T-helper 2 cell treated with Interferon-gamma antibody and Interleukin-4, amounts not matched to agents 5 μg/mL and 100 μg/mL, for 36 hours (primary cell): ENCODE measurements at regions not wholly inside any gene's neighbourhood (a gene's known extent, or its start where the extent isn't known, plus 50 kb on each side); places are given as distances from the start of the nearest gene placed in this dataset.
A peak's percentile ranks its signal among the peaks of the same experiment; 100 is the strongest.

Source experiments
- DNase-seq: peaks from one replicate; pipeline ENCODE4 v3.0.0; 2021; ENCODE audit warnings: low spot score
- H3K27ac Mint-ChIP-seq: one replicate; pipeline ENCODE4 v1.8.0; 2021; ENCODE audit warnings: mild to moderate bottlenecking, mixed read lengths
- H3K27me3 Mint-ChIP-seq: one replicate; pipeline ENCODE4 v1.8.0; 2021; ENCODE audit warnings: low read depth, mixed read lengths
- H3K36me3 Mint-ChIP-seq: one replicate; pipeline ENCODE4 v1.8.0; 2021; ENCODE audit warnings: low read depth, mixed read lengths
- H3K4me1 Mint-ChIP-seq: one replicate; pipeline ENCODE4 v1.8.0; 2021; ENCODE audit warnings: low read depth, mixed read lengths
- H3K4me3 Mint-ChIP-seq: one replicate; pipeline ENCODE4 v1.8.0; 2022; ENCODE audit warnings: mild to moderate bottlenecking, moderate library complexity, mixed read lengths
- H3K9me3 Mint-ChIP-seq: one replicate; pipeline ENCODE4 v1.8.0; 2021; ENCODE audit warnings: mixed read lengths

DNA sequence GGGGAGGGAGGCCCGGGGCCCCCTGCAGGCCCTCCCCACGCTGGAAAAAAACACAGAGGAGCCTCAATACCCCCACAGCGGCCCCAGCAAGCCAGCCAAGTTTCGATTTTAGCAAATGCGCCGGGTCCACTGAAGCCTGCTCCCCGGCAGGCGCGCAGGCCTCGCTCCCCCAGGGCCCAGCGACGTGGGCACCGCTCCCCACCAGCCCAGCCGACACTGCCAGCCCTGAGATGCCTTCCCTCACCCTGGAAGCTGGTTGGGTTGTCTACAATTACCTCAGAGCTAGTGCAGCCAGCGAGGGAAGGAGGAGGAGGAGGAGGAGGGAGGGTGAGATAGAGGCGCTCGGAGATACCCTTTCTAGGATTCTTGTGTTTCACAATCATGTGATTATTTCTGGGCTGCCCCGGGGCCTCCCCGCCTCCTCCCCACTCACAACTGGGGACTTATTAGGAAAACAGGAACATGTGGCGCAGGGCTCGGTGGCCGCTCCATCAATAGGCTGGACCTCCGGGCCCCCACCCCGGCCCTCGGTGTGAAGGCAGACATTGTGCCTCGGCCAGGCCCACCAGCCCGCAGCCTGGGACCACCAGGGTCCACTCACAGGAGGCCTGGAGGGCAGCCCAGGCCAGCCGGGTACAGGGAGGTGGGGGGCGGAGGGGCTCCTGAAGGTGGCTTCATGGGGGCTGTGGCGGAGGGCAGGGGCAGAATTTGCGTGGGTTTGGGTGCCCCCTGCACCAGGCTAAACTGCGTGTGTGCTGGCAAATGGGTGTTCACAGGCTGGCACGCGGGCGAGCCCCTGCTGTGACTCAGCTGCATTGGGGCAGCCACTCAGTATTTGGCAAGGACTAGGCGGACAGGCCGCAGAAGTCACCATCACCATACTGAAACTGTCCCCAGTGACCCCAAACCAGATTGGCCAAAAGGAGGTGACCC lies 109.9 kb downstream of the NCOR2 start:
- peaks cover 30% of the 10 kb centered on the region for H3K36me3 Mint-ChIP-seq
- H3K27ac Mint-ChIP-seq = peak overlapping the region; percentile 78
- no peaks in the 10 kb centered on the region for H3K9me3 Mint-ChIP-seq
- H3K4me1 Mint-ChIP-seq = peaks cover 30% of the 10 kb centered on the region
- no peaks in the 10 kb centered on the region for H3K27me3 Mint-ChIP-seq
- DNase-seq = peak; percentile 59
- peak overlapping the region; percentile 82 for H3K4me3 Mint-ChIP-seq

GRCh38 chr12:124456652-124457152 lies 110.7 kb downstream of the NCOR2 start:
- peaks cover 29% of the 10 kb centered on the region for H3K4me1 Mint-ChIP-seq
- DNase-seq = peak; percentile 22
- H3K9me3 Mint-ChIP-seq = no peaks in the 10 kb centered on the region
- peak overlapping the region; percentile 78 for H3K27ac Mint-ChIP-seq
- H3K36me3 Mint-ChIP-seq = peaks cover 27% of the 10 kb centered on the region
- peak overlapping the region; percentile 82 for H3K4me3 Mint-ChIP-seq
- H3K27me3 Mint-ChIP-seq = no peaks in the 10 kb centered on the region

DNA sequence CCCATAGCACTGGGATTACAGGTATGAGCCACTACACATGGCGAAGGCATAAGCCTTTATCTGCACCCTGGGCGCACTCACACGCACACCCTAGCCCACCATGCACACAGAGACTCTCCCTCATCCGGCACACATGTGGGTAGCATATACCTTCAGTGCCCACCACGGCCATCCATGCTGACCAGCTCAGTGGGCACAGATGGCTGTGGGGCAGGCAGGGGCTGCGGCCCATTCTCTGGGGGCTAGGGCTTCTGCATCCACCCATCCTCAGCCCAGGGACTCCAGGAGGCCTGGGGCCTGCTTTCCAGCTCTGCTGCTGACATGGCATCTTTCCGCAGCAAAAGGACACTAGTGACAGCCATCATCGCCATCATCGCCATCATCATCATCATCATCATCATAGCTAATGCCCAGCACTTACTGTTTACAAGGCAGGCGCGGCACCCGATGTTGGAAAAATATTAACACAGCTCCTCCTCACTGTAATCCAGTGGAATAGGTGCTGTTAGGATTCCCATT lies 111.2 kb downstream of the NCOR2 start:
- peak overlapping the region; percentile 82 for H3K4me3 Mint-ChIP-seq
- H3K27me3 Mint-ChIP-seq = no peaks in the 10 kb centered on the region
- H3K9me3 Mint-ChIP-seq = no peaks in the 10 kb centered on the region
- H3K36me3 Mint-ChIP-seq = peaks cover 27% of the 10 kb centered on the region
- H3K27ac Mint-ChIP-seq = peak overlapping the region; percentile 47
- peaks cover 31% of the 10 kb centered on the region for H3K4me1 Mint-ChIP-seq
- DNase-seq = no peak

DNA sequence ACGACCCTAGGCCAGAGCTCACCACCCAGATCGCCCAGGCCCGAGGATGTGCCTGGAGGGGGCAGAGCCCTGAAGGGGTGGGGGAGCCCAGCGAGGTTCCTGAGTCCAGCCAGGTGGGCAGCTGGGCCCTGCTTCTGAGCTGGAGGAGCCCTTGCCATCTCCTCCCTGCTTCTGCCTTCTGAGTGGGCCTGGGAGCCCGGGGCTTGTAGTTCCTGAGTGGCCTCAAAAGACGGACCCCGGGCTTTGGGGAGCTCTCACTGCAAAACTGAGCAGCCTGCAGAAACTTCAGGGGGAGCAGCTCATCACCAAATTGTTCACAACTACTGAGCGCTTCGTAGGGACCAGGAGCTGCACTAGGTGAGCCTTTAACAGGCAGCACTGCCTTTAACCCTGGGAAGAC lies 112.1 kb downstream of the NCOR2 start:
- Mint-ChIP-seq H3K27ac (peak overlapping the region; percentile 88), H3K4me3 (no peak overlapping the region), H3K36me3 (peaks cover 28% of the 10 kb centered on the region), H3K4me1 (peaks cover 35% of the 10 kb centered on the region), H3K27me3 (no peaks in the 10 kb centered on the region), H3K9me3 (no peaks in the 10 kb centered on the region)
- DNase-seq = no peak

DNA sequence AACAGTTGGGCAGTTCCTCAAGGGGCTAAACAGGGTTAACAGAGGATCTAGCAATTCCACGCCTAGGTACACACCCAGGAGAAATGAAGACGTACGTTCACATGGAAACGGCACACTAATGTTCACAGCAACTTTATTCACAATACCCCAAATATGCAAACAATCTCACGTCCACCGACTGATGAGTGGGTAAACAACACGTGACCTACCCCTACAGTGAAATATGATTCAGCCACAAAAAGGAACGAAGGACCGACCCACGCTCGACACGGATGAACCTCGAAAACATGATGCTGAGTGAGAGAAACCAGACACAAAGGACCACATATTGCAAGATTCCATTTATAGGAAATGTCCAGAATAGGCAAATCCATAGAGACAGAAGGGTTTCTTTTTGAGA lies 112.7 kb downstream of the NCOR2 start:
- peaks cover 24% of the 10 kb centered on the region for H3K36me3 Mint-ChIP-seq
- no peaks in the 10 kb centered on the region for H3K9me3 Mint-ChIP-seq
- no peak for DNase-seq
- H3K4me1 Mint-ChIP-seq = peaks cover 36% of the 10 kb centered on the region
- peak overlapping the region; percentile 47 for H3K4me3 Mint-ChIP-seq
- H3K27me3 Mint-ChIP-seq = no peaks in the 10 kb centered on the region
- peak overlapping the region; percentile 88 for H3K27ac Mint-ChIP-seq

- H3K4me3 Mint-ChIP-seq = peak overlapping the region; percentile 74
- H3K4me1 Mint-ChIP-seq = peaks cover 36% of the 10 kb centered on the region
- peaks cover 20% of the 10 kb centered on the region for H3K36me3 Mint-ChIP-seq
- H3K27ac Mint-ChIP-seq = peak overlapping the region; percentile 90
- H3K9me3 Mint-ChIP-seq = no peaks in the 10 kb centered on the region
- no peaks in the 10 kb centered on the region for H3K27me3 Mint-ChIP-seq
- DNase-seq = no peak
These were observed 113.1 kb downstream of the NCOR2 start for GRCh38 chr12:124454352-124454725.

DNA sequence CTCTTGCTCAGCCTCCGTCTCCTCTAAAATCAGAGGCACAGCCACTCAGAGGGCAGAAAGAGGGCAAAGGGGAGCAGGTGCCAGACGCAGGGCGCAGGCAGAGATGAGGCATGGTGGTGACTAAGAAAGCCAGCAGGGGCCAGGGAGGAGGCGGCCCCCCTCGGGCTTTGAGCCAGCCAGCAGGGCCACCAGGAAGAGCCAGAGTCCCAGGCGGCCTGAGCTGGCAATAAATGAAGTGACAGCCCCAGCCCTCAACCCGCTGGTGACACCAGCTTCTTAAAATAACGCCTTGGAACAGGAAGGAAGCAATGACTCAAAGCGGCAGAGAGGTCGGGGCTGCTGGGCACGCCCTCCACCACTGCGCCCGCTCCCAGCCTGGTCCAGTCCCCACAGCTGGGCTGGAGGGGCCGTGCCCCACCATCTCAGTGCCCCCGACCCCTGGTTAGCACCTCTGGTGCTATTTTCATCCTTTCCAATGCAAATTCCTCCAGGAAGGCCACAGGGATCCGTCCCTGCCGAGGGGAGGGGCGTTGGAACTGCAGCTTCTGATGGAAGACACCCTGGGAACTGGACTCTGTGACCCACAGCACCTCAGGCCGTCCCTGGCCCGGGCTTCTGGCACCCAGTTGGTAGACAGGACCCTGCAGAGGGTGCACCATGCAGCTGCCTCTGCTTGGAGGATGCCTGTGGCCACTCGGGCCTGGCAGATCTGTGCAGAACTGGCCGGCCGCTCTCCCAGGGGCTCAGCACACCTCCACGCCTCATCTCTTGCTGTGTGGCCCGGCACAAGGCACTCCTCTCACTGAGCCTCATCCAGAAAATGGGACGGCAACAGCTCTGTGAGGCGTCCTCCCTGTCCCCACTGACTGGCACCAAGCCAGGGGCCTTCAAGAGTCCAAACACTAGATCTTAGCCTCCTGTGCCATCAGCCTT lies 113.7 kb downstream of the NCOR2 start:
- Mint-ChIP-seq H3K9me3 (no peaks in the 10 kb centered on the region), H3K27ac (peak overlapping the region; percentile 90), H3K4me1 (peaks cover 33% of the 10 kb centered on the region), H3K27me3 (no peaks in the 10 kb centered on the region), H3K4me3 (peak overlapping the region; percentile 74), H3K36me3 (peaks cover 20% of the 10 kb centered on the region)
- peak; percentile 86 for DNase-seq

DNA sequence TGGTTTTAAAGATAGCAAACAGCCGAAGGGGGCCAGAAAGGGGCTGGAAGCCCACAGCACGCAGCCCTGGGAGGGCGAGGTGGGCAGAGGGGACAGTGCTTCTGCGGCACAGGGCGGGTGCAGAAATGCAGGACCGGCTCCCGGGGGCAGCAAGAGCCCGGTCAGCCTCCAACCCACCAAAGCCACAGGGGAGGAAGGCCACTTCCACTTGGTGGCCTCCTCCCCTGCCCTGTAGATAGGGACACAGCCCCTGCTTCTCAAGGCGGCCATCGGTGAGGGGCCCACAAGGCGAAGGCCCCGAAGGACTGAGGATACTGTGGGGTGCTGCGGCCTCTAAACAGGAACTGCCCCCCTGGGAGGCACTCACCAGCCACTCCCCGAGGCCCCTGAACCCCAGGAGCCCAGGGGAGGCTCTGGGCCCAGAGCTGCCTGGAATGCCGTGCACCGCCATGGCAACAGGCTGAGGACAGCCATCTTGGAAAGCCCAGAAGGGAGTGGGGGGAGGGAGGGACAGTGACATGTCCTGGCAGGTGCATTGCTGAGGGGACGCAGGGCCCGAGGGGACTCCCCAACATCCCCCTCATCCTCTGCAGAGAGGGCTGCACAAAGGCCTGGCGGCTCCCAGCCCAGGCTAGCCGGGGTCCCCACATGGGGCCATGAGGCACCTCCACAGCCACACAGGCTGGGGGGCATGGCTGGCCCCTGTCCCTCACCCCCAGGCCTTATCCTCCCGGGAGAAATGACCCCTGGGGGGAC lies 114.7 kb downstream of the NCOR2 start:
- Mint-ChIP-seq H3K27me3 (no peaks in the 10 kb centered on the region), H3K9me3 (no peaks in the 10 kb centered on the region), H3K4me3 (peak overlapping the region; percentile 74), H3K36me3 (peaks cover 17% of the 10 kb centered on the region), H3K27ac (peak overlapping the region; percentile 90), H3K4me1 (peaks cover 33% of the 10 kb centered on the region)
- DNase-seq = no peak

DNA sequence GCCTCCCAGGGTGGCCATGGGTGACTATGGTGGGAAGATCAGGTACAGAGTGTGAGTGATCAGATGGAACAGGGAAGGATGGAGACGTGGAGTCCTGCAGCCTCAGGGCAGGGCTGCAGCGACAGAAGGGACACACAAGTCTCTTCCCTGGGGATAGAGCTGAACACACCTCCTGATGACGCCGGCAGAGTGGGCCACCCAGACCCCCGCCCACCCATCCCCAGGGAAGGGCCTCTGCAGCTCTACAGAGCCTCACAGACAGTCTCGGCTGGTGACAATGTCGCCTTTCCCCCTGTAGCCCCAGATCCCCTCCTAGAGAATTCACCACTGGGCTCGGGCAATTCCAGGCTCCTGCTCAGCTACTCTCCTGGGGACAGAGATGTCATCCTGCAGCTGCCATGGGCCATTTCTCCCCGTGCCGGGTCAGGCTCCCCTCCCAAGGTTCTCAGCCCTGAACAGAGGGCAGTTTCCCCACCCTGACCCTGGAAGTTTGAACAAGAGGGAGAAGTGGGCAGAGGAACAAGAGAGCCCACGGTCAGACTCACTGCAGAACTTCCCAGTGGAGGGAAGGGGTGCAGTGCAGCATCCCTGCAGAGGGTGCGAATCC lies 115.7 kb downstream of the NCOR2 start:
- Mint-ChIP-seq H3K36me3 (peaks cover 17% of the 10 kb centered on the region), H3K4me3 (no peak overlapping the region), H3K9me3 (no peaks in the 10 kb centered on the region), H3K27ac (peak overlapping the region; percentile 53), H3K27me3 (no peaks in the 10 kb centered on the region), H3K4me1 (peaks cover 34% of the 10 kb centered on the region)
- no peak for DNase-seq

GRCh38 chr12:124451016-124451415 lies 116.4 kb downstream of the NCOR2 start:
- peaks cover 30% of the 10 kb centered on the region for H3K4me1 Mint-ChIP-seq

DNA sequence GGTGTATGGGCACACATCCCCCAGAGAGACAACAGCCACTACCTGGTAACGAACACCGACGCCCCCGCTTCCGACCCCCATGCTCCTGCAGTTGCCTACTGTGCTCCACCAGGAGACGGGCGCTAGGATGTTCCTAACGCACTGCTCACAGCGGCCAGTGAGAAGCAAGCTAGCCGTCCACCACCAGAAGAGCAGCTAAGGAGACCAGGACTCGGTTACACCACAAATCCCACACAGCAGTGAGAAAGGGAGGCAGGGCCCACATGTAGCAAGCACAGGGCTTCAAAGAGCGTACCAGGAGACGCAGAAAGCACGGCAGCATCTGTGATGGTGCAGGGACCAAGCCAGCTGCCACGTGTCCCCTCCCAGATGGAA lies 117.0 kb downstream of the NCOR2 start:
- Mint-ChIP-seq H3K27me3 (no peaks in the 10 kb centered on the region), H3K36me3 (peaks cover 19% of the 10 kb centered on the region), H3K4me1 (peaks cover 27% of the 10 kb centered on the region), H3K9me3 (no peaks in the 10 kb centered on the region), H3K4me3 (no peak overlapping the region), H3K27ac (no peak overlapping the region)
- no peak for DNase-seq

More at GRCh38 chr12:124451016-124451415, 116.4 kb downstream of the NCOR2 start:
- Mint-ChIP-seq H3K36me3 (peaks cover 15% of the 10 kb centered on the region), H3K9me3 (no peaks in the 10 kb centered on the region), H3K27me3 (no peaks in the 10 kb centered on the region), H3K27ac (peak overlapping the region; percentile 53), H3K4me3 (no peak overlapping the region)
- DNase-seq = no peak

DNA sequence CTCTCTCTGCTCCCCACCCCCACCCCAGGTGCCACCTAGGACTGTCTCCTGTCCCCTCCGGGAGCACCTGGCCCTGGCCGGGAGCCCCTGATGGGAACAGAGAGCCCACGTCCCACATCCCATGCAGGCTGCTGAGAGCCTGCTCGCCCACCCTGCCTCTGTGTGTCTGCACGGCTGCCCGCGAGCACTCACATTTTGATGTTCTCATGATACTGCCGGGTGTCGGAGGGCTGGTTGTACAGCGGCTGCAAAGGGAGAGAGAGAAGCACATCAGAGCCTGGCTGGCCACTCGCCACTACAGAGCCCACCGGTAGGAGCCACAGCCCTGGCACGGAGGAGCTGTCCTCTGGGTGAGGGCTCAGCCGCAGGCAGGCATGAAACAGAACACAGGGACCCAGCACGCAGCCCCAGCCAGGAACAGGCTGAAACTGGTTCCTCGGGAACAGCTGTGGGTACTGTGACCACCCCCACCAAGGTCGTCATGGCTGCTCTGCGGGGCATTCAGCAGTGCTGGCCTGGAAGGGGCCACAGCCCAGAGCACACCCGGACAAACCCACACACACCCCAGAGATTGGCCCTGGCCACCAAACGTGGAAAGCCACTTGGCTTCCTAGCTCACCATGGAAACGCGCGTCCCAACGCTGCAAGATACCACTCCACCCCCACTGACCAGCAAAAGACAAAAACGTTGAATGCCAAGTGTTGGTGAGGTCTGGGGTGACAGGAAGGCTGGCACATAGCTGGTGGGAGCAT lies 117.6 kb downstream of the NCOR2 start:
- Mint-ChIP-seq H3K27ac (no peak overlapping the region), H3K4me1 (peaks cover 23% of the 10 kb centered on the region), H3K4me3 (no peak overlapping the region), H3K27me3 (no peaks in the 10 kb centered on the region), H3K36me3 (peaks cover 15% of the 10 kb centered on the region), H3K9me3 (no peaks in the 10 kb centered on the region)
- no peak for DNase-seq
